Tongue (tissue), 1 donor: ENCODE measurements at regions not wholly inside any gene's neighbourhood (a gene's known extent, or its start where the extent isn't known, plus 50 kb on each side); places are given as distances from the start of the nearest gene placed in this dataset.
"Not testable (repeated sequence)": the region's sequence is repeated elsewhere in the genome, so short reads cannot be mapped to it uniquely, and the experiment has no call there.

Experiments
- DNase-seq: peaks from one replicate; pipeline ENCODE4 v3.0.0-alpha.2; 2015

DNA sequence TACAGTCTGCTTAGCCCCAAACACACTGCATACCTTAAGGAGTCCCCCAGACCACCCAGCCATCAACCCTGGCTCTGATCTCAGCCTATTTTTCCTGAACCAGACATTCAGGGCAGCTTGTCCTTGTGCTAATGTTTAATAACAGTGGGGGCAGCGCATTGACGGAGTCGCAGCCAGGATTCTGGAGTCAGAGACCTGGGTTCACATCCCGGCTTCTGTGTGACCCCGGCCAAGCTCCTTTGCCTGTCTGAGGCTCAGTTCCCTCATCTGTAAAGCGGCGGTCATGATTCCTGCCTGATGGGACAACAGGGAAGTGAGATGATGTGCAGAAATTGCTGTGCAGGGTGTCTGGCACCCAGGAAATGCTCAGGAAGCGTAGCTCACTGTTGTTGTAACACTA lies 63.1 kb downstream of the MATN1 start:
- no peak for DNase-seq

DNA sequence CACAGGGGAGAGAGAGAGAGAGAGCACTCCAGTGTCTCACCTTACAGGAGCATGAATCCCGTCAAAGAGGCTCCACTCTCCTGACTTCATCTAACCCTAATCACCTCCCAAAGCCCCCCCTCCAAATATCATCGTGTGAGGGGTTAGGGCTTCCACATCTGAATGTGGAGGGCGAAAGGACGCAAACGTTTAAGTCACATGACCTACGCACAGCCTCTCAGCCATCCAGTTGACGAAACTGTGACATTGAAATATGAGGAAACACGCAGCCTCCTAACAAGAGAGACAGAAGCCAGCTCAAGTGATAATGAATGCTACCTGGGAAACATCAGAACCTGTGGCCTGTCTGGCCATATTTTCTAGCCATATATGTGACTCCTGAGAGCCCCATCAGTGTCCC lies 63.7 kb downstream of the MATN1 start:
- no peak for DNase-seq

DNA sequence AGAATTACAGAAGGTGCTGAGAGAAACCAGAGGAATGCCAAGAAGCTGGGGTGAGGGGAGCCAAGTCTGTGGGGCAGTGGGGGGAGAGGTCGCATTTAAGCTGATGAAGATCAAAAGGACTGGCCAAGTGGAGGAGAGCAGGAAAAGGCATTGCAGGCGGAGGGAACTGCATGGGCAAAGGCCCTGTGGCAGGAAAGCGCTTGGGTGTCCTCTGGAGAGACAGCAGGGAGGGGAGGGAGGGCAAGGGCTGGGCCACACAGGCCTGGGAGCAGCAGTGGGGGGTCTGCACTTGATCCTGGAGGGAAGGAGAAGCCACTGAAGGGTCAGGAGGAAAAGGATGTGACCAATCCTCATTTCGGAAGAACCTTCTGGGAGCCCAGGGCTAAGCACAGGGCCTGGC lies 65.0 kb downstream of the MATN1 start:
- DNase-seq = not testable (repeated sequence)

DNA sequence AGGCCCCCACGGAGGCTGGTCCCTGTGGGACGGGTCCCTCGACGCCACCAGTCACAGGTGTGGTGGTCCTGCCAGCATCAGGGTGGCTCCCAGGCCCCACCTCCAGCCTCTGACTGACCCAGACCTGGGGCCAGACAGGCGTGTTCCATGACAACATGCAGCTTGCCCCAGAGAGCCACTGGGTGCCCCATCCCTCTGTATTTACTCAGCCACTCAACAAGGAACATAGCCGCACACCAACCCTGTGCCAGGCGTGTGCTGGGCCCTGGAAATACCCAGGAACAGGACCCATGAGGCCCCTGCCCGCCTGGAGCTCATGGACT lies 65.4 kb downstream of the MATN1 start:
- no peak for DNase-seq

DNA sequence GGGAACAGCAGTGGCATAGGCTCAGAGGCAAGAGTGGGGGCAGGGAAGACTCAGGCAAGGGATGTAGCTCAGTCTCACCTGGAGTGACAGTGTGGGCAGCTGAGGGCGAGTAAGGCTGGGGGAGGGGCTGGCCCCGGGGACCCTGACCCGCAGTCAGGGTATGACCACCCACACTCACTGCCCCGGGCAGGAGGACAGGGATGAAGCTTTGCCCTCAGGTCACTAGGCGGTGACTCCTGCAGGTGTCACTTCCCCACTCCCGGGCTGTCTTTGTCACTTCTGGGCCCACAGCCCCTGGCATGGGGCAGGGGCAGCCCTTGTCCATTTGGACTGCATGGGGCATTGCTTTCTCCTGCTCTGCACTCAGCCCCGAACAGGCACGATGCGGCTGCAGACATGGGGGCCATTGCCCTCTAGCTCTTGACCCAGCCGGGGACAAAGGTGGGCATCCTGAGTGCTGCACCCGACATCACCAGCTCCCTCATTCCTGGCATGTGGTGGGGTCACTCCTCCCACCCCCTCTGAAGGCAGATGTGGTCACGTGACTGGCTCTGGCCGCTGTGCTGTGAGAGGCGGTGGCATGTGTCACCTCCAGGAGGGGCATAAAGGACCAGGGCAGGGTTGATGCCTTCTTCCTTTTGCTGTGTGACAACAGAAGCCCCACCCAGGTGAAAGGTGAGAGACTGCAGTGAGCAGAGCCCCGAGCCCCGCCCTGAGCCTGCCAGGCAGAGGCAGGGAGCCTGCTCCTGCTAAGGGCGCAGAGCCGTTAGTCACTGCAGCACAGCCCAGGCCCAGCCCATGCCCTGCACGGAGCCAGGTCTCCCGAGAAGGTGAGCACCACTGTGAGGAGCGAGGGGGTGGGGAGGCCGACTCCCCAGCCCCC lies 66.0 kb downstream of the MATN1 start:
- no peak for DNase-seq

DNA sequence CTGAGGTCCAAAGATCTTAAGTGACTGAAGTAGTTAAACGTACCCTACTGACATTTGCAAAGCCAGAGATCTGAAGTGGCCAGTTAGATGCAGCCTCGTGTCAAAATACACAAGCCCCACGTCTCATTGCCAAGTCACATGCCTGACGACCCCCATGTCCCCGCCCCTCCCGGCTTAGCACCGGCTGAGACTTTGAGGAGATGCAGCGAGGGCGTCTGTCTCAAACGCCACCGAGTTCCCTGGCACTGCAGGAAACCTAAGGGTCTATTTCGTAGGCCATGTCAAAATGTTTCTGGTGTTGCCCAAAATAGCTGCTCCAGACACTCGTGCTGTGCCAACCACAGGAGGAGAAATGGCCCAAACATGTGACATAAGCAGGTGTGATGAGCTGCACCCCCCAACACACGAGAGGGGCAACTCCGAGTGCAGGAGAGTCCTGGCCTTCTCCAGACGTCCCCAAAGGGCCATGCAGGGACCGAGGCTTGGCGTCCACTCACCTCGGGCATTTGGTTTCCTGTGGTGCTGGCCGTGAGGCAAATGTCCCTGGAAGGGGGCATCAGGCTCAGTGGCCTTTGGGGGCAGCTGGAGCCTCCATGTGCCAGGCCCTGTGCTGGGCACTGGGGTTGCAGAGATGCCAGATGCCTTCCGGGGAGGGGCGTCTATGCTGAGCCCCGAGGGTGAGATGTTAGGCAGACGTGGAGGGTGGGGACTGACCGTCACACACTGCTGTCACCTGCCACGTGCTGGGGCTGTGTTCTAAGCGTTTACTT lies 67.0 kb downstream of the MATN1 start:
- DNase-seq = no peak

DNA sequence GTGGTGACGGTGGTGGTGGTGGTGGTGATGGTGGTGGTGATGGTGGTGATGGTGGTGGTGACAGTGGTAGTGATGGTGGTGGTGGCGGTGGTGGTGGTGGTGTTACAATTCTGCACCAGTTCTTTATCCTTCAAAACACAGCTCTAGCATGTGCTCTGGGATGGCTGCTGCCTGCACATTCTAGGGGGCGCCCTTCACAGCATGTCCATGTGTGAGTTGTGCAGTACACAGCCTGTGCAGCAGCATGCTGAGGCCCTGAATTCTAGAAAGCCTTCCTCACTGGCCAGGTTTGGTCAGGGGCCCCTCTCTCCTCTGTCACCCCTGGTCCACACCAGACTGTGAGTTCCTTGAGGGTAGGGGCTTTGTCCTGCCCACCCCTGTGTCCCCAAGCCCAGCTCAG lies 67.7 kb downstream of the MATN1 start:
- DNase-seq = no peak

DNA sequence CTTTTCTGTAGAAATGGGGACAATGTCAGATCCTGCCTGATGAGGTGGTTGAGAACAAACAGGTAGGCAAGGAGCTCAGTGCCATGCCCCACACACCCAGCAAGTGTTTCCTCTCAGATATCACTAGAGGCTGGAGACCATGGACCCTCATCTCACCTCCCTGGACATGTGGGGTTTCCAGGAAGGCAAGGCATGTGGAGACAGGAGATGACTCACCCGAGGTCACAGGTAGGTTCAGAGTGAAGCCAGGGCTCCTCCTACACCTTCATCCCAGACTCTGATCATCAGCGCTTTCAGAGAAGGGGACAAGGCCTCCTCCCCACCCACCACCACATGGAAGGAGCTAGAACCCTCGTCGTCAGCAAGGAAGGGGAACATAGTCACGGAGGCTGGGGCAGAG lies 69.2 kb downstream of the MATN1 start:
- DNase-seq = no peak

DNA sequence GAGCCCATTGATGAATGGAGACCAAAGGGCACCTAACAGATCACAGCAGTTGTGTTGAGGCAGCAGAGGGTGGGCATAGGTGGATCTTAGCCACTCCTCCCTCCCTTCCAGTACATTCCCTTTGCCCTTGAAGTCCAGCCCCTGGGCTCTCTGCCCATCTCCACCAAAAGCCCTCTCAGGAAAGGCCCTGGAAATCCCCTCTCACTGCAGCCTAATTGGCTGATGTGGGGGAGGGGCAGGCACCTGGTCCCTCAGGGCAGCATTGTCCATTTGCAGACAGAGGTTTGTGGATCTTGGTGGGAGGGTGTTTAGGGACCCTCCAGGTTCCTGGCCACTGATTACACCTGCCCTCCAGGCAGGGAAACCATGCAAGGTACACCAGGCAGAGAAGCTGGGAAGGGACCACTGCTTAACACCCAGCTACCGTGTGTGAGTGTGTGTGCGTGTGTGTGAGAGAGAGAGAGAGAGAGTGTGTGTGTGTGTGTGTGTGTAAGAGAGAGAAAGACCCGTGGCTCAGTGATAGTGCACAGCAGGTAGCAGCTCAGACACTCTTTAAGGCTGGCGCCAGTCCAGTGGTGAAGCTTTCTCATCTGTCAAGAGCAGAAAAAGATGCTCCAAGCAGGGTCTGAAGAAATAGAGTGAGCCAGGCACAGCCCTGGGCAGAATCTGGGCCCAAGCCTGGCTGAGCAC lies 71.1 kb downstream of the MATN1 start:
- no peak for DNase-seq

DNA sequence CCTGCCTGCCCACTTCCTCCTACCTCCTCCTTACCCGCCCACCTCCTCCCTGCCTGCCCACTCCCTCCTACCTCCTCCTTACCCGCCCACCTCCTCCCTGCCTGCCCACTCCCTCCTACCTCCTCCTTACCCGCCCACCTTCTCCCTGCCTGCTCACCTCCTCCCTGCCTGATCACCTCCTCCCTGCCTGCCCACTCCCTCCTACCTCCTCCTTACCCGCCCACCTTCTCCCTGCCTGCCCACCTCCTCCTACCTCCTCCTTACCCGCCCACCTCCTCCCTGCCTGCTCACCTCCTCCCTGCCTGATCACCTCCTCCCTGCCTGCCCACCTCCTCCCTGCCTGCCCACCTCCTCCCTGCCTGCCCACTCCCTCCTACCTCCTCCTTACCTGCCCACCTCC lies 72.0 kb downstream of the MATN1 start:
- not testable (repeated sequence) for DNase-seq

DNA sequence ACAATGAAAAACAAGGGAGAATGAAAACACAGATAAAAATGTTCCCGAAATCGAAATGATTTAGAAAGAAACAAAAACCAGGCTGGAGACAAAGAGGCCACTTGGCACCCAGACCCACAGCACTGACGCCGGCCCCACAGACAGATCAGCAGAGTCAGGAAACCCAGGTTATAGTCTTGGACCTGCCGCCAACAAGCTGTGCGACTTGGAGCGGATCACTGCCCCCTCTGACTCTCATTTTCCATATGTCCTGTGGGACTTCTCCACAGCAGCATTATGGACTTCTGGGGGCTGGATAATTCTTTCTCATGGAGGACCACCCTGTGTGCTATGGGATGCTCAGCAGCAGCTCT lies 72.4 kb downstream of the MATN1 start:
- DNase-seq = no peak

DNA sequence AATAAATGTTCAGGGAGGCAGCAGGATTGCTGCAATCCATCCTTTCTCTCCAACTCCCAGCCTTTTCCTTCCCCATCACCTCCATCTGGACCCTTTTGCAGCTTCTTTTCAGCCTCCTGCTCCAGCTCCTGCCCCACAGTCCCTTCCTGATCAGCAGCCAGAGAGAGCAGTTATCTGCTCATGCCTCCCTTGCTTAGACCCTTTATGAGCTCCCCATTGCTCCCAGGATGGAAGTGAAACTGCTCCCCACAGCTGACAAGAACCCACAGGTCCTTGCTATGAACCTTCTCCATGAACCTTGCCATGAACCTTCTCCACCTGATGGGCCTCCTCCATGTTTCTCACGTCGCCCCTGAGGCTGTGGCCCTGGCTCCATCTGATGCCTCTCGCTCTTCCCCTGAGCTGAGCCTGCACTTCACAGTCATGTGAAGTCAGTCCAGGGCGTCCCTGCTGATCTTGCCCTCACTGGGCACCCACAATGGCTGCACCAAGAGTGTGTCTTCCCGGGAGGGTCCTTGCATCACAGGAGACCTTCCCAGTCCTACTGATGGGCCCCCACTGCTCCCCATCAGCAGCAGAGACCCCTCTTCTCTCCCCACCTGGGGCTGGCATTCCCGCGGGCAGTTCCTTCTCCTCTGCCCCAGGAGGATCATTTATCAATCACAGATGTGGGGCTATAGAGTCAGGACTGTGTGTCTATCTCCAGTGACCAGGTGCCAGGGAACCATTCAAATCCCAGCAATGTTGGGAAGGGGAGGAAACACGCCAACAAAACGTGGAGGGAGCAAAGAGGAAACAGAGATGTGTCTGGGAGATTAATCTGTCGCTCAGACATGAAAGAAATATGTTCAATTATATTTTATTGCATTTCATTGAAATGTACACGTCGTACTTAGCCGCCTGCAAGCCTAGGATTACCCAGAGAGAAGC lies 73.1 kb downstream of the MATN1 start:
- no peak for DNase-seq

DNA sequence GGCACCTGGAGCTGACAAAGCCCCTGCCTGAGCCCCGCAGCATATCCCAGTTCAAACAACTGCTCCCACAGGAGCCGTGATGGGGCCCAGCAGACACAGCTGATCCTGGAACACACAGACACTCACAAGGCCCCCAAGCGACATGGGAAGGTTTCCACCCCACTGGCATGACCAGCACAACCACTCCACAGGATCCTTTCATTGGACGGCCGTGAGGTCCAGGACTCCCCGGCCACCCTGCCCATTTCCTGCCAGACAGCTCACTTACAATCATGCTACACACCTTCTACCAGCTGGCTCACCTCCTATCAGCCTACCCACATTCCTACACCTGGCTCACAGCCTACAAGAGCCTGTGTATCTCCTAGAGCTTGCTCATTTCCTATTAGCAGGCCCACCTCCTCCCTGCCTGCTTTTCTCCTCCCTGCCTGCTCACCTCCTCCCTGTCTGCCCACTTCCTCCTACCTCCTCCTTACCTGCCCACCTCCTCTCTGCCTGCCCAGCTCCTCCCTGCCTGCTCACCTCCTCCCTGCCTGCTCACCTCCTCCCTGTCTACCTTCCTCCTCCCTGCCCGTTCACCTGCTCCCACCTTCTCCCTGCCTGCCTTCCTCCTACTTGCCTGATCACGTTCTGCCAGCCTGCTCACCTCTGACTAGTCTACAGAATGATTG lies 73.9 kb downstream of the MATN1 start:
- DNase-seq = no peak

DNA sequence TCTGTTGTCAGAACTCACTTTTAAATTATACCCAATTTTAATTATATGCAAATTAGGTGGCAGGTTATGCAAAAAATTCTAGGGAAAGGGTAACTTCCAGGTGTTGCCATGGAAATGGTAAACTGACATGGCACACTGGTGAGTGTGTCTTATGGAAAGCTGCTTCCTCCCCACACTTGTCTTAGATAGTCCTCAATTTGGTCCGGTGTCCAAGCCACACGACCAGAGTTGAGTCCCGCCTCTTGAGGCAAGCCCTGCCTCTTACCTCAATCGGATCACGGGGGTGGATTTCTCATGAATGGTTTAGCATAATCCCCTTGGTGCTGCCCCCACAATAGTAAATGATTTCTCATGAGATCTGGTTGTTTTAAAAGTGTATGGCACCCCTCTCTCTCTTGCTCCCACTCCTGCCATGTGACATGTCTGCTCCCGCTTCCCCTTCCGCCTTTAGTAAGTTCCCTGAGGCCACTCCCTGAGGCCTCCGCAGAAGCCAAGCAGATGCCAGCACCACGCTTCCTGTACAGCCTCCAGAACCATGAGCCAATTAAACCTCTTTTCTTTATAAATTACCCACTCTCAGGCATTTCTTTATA lies 74.9 kb downstream of the MATN1 start:
- DNase-seq = no peak

DNA sequence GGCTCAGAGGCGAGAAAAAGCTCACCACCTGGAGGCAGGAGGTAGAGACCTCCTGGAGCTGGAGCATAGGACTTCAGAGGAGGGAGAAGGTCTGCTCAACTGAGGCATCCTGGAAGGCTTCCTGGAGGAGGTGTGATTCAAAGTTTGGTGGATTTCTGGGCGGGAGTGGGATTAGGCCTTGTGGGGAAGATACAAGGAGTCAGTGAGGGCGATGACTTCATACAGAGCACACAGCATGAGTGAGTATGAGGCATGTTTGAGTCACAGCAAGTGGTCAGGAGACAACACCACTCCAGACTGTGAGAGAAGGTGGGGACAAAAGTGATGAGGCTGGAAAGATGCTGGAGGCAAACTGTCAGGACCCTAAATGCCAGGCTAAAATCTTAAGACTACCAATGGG lies 77.6 kb downstream of the MATN1 start:
- DNase-seq = no peak

DNA sequence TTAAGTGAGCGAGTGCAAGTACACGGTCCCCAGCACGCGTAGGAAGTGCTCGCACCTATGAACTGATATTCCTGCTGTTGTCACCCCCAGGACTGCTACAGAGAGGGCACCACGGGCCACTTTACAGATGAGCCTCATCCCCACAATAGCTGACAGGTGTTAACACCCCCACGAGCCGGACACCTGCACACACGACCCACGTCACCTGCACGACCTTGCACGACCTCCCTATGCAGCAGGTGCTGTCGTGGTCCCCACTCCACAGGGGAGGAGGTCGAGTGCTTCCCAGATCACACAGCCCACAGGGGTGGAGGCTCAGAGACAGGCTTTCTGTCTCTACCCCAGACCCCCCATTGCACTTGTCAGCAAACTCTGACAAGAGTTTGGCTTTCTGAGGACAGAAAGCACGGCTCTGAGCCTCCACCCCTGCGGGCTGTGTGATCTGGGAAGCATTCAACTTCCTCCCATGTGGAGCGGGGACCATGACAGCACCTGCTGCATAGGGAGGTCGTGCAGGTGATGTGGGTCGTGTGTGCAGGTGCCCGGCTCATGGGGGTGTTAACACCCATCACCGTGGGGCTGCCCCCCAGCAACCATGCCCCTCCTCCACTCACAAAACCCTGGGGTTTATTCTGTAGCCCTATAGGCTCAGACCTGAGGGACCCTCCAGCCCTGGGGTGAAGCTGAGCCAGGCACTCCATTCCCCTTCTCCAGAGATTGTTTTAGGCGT lies 80.8 kb downstream of the MATN1 start:
- no peak for DNase-seq

DNA sequence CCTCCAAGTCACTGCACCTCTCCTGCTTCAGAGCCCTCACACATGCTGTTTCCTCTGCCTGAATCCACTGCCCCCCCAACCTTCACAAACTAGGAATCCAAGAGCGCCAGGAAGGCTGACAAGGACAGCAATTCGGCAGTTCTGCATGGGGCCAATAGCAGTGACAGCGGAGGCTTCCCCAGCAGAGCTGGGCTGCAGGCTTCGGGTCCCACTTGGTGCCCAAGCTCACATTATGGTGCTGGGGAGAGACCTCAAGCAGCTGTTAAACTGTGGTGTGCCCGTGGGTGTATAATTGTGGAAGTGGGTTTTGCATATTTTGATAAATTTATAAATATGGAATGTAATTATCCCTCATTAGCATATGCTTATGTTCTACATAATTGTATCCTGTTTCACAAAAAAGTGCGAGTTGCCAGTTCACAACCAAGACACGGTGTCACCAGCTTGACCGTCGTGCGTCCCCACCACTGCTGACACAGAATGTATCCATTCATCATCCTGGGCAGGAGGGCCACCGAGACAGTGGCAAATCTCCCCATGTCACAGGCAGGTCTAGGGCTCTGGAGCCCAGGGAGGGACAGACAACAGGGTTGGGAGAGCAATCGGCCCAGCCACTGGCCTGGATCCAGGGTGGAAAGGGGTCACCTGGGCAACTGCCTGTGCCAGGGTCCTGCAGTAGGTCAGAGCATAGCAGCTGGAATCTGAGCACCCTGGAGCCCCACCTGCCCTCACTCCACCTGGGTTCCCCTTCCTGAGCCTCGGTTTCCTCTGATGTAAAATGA lies 81.6 kb downstream of the MATN1 start:
- no peak for DNase-seq

DNA sequence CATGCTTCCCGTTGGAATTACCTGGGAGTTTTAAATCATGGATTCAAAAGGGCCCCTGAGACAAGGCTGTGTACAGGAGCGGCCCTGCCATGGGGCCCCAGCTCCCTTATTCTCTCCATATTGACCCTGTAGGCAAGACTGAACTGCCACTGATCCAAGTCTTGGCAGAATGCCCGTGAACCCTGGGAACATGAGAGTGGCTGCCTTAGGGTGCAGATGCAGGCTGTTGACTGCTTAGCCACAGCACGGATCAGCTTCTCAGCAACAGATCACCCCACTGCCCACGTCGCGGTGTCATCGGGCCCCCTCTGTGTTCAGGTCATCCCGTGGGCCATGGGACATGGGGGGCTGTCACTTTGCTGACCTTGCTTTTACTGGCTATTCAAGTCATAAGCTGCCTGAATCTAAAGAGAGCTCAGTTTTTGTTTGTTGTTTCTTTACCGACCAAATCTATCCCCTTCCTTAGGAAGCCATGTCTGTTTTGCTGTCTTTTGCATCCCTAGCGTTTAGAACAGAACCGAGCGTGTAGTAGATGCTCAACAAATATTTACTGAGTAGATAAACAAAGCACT lies 83.4 kb downstream of the MATN1 start:
- DNase-seq = peak; percentile 24

DNA sequence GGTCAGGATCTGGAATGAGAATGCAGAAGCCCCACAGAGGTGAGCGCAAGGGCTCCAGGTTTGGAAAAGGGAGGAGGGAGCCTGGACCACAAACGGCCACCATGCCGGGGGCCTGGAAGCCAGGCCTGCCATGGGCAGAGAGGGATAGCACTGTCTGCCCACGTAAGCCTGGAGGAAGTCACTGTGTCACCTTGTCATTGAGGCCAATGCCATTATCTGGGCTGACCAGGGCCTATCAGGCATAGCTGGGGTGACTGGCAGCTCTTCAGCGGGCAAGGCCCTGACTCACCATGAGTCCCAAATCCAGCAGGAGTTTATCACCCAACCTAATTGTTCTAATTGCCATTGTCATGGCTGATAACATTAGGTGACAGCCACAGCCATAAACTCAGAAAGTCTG lies 84.6 kb downstream of the MATN1 start:
- DNase-seq = no peak
